Upper lobe of right lung (tissue), 1 donor: ENCODE measurements at regions not wholly inside any gene's neighbourhood (a gene's known extent, or its start where the extent isn't known, plus 50 kb on each side); places are given as distances from the start of the nearest gene placed in this dataset.
"Not testable (repeated sequence)": the region's sequence is repeated elsewhere in the genome, so short reads cannot be mapped to it uniquely, and the experiment has no call there.

Source experiments
- ATAC-seq: fragments of 200-7000 bp; cut with Tn5 transposase; one replicate; pipeline ENCODE4 v1.9.1; 2020; ENCODE audit warnings: mild to moderate bottlenecking, moderate library complexity
- DNase-seq: peaks from one replicate; pipeline ENCODE4 v3.0.0-alpha.2; 2020
- H3K27ac ChIP-seq: fragments of 200-600 bp; one replicate; pipeline ENCODE4 v1.8.0; 2022
- H3K27me3 ChIP-seq: fragments of 200-600 bp; one replicate; pipeline ENCODE4 v1.8.0; 2022; ENCODE audit warnings: mild to moderate bottlenecking
- H3K36me3 ChIP-seq: fragments of 200-600 bp; one replicate; pipeline ENCODE4 v1.8.0; 2022
- H3K4me1 ChIP-seq: fragments of 200-600 bp; one replicate; pipeline ENCODE4 v1.8.0; 2022
- H3K4me3 ChIP-seq: fragments of 200-600 bp; one replicate; pipeline ENCODE4 v1.8.0; 2022; ENCODE audit warnings: mild to moderate bottlenecking
- H3K9me3 ChIP-seq: fragments of 200-600 bp; one replicate; pipeline ENCODE4 v1.8.0; 2022
- intact Hi-C: fragments of 100-400 bp; cut with DNase I; formaldehyde crosslinking; loops from one replicate; pipeline ENCODE4 v1.11.0; 2022
- TF ChIP-seq, protein P1 (sequence below): fragments of 200-600 bp; IDR thresholded peaks from one replicate; pipeline ENCODE4 v1.8.0; 2022; ENCODE audit warnings: antibody characterized with exemption
- donor health status: DM: no; HTN: yes; CAD: no; lungs with severe emphysema.

DNA sequence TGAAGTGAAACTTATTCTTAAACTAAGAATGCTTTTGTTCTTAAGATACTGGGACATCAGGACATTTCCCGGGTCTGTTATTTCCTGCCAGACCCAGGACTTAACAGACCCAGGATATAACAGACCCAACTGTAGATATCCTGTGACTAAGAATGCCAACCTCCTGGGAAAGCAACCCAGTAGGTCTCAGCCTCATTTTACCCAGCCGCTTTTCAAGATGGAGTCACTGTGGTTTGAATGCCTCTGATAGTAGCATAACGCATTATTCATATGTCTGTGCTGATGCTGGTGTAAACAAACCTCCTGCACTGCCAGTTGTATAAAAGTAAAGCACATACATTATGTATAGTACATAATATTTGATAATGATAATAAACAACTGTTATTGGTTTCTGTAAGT is 185.8 kb upstream of the GPRIN3 start:
- no peak overlapping the region for H3K4me3 ChIP-seq
- intact Hi-C loops: no loop called here
- H3K9me3 ChIP-seq: no peaks in the 10 kb centered on the region
- H3K27ac ChIP-seq: no peak overlapping the region
- ATAC-seq: no peak
- H3K27me3 ChIP-seq: no peaks in the 10 kb centered on the region
- no peak for DNase-seq
- H3K36me3 ChIP-seq: no peaks in the 10 kb centered on the region
- H3K4me1 ChIP-seq: peaks cover 7% of the 10 kb centered on the region
- TF ChIP-seq, protein P1, sequence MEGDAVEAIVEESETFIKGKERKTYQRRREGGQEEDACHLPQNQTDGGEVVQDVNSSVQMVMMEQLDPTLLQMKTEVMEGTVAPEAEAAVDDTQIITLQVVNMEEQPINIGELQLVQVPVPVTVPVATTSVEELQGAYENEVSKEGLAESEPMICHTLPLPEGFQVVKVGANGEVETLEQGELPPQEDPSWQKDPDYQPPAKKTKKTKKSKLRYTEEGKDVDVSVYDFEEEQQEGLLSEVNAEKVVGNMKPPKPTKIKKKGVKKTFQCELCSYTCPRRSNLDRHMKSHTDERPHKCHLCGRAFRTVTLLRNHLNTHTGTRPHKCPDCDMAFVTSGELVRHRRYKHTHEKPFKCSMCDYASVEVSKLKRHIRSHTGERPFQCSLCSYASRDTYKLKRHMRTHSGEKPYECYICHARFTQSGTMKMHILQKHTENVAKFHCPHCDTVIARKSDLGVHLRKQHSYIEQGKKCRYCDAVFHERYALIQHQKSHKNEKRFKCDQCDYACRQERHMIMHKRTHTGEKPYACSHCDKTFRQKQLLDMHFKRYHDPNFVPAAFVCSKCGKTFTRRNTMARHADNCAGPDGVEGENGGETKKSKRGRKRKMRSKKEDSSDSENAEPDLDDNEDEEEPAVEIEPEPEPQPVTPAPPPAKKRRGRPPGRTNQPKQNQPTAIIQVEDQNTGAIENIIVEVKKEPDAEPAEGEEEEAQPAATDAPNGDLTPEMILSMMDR: no peak

DNA sequence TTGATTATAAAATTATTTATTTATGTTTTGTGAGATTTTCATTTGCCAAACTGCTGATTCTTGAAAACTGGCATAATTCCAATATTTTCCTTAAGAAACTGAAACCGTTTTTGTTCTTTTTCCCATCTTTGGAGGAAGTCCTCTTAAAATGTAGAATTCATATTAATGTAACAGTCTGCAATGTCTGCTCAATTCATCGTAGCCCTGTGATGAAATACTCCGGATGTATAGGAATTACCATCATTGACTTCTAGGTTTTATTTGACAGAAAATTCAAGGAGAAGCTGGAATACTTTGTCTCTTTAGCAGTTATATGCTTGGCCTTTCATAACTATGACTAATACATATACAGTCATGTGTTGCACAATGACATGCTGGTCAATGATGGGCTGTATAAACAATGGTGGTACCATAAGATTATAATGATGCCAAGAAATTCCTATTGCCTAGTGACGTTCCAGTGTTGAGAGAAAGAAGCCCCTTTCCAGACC is 185.0 kb upstream of the GPRIN3 start:
- no peak for DNase-seq
- ATAC-seq: no peak
- H3K27me3 ChIP-seq: no peaks in the 10 kb centered on the region
- H3K9me3 ChIP-seq: no peaks in the 10 kb centered on the region
- TF ChIP-seq, protein P1: no peak
- H3K36me3 ChIP-seq: no peaks in the 10 kb centered on the region
- H3K4me3 ChIP-seq: no peak overlapping the region
- intact Hi-C loops: no loop called here
- H3K27ac ChIP-seq: no peak overlapping the region
- H3K4me1 ChIP-seq: peaks cover 7% of the 10 kb centered on the region

DNA sequence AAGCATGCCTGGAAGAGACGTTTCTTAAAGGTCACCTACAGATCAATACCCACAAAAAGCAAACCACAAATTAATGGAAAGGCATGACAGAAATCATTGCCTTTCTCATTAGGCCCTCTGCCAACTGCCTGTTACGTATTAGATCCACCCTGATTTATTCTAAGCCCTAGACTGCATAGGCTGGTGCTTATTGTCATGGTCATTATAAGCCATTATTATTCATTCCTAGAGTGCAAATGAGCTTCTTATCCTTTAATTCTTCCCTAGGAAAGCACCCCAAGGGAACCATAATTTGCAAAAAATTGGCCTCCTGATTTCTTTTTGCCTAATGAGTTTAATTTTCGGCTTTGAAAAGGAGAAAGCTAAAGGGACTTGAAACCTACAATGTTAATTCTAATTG is 184.2 kb upstream of the GPRIN3 start:
- DNase-seq (no peak), ATAC-seq (no peak)
- peaks cover 7% of the 10 kb centered on the region for H3K4me1 ChIP-seq
- intact Hi-C loops: no loop called here
- H3K27ac ChIP-seq: no peak overlapping the region
- TF ChIP-seq, protein P1: no peak
- no peak overlapping the region for H3K4me3 ChIP-seq
- H3K9me3 ChIP-seq: no peaks in the 10 kb centered on the region
- no peaks in the 10 kb centered on the region for H3K36me3 ChIP-seq
- H3K27me3 ChIP-seq: no peaks in the 10 kb centered on the region

DNA sequence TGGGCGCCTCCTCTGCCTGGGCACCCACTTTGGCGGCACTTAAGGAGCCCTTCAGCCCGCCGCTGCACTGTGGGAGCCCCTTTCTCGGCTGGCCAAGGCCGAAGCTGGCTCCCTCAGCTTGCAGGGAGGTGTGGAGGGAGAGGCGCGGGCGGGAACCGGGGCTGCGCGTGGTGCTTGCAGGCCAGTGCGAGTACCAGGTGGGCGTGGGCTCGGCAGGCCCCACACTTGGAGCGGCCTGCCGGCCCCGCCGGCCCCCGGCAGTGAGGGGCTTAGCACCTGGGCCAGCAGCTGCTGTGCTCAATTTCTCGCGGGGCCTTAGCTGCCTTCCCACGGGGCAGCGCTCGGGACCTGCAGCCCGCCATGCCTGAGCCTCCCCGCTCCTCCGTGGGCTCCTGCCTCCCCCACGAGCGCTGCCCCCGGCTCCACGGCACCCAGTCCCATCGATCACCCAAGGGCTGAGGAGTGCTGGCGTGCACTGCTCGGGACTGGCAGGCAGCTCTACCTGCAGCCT is 182.4 kb upstream of the GPRIN3 start:
- H3K27me3 ChIP-seq, DNase-seq, ATAC-seq, H3K4me3 ChIP-seq, intact Hi-C loops, H3K9me3 ChIP-seq, H3K27ac ChIP-seq, H3K4me1 ChIP-seq, H3K36me3 ChIP-seq: not testable (repeated sequence)

DNA sequence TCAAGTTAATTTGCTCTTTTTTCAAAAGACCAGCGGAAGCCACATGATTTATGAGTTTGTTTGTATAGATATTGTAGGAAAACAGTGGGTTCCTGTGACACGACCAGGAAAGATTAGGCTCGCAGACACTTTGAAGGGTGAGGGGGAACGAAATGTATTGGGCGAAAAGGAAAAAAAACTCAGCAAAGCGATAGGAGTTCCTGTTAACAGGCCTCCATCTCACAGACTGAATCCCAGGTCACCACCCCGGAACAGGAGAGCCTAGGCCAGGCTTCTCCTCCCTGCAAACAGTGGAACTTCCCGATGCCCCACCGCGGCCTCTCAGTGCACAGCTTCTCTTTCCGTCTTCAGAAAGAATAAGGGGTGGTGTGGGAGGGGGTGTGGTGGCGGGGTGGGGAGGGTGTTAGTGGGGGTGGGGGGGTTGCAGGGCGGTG is 181.8 kb upstream of the GPRIN3 start:
- intact Hi-C loops: no loop called here
- ATAC-seq: peak; percentile 77
- Histone ChIP-seq H3K4me1 (peaks cover 7% of the 10 kb centered on the region), H3K9me3 (no peaks in the 10 kb centered on the region), H3K36me3 (no peaks in the 10 kb centered on the region), H3K27me3 (no peaks in the 10 kb centered on the region), H3K27ac (no peak overlapping the region), H3K4me3 (no peak overlapping the region)
- TF ChIP-seq, protein P1: no peak
- DNase-seq: no peak

DNA sequence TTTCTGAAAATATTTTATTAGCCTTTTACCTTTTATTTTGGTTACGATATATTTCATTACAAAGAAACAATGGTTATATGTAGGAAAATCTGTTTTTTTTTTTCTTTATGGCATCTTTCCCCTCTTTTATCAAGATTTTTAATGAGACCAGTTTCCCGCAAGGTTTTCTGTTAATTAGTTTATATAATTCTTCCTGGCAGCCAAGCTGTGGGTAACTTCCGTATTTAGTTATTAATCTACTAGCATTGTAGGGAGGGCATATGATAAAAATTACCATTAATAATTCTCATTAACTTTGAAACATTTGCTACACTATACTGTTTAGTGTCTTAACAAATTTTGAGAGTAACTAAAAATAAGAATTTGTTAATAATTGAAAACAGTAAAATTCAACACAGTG is 181.1 kb upstream of the GPRIN3 start:
- DNase-seq: no peak
- peaks cover 7% of the 10 kb centered on the region for H3K4me1 ChIP-seq
- no peaks in the 10 kb centered on the region for H3K27me3 ChIP-seq
- intact Hi-C loops: no loop called here
- H3K9me3 ChIP-seq: no peaks in the 10 kb centered on the region
- H3K4me3 ChIP-seq: no peak overlapping the region
- TF ChIP-seq, protein P1: no peak
- ATAC-seq: no peak
- no peak overlapping the region for H3K27ac ChIP-seq
- H3K36me3 ChIP-seq: no peaks in the 10 kb centered on the region
